Activated CD4-positive, alpha-beta T cell treated with anti-CD3 and anti-CD28 coated beads for 24 hours (primary cell): ENCODE measurements at regions not wholly inside any gene's neighbourhood (a gene's known extent, or its start where the extent isn't known, plus 50 kb on each side); places are given as distances from the start of the nearest gene placed in this dataset.

Experiments used
- DNase-seq, 2 donors: peaks; one replicate each; pipeline ENCODE4 v3.0.0-alpha.2; 2020; ENCODE audit warnings: low read depth in 2 of 2

DNA sequence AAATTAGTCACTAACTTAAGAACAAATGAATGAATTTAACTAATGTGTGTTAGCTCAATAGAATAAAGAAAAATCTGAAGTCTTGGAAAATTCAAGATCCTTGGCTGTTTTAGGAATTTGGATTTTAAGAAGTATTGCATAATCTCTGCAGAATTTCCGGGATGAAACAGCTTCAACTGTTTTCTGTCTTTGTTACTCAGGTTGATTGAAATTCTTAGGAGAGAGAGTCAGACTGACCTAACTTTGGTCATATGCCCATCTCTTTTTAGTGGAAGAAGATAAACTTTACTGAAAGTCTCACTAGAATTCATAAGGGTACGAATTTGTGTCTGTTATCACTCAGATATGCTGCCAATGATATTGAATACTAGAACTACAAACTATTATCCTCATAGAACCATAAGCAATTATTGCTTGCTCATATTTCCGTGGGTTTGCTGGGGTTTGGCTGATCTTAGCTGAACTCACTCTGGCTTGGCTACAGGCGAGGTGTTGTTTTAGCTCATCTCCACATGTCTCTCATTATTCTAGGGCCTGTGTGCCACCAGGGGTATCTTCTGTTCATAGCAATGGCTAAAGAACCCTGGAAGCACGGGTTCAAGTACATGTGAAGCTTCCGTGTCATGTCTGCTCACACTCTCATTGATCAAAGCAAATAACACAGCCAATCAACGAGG is 257.4 kb upstream of the NOVA1 start:
- no peak for DNase-seq

GRCh38 chr14:26856876-26857518 is 259.2 kb upstream of the NOVA1 start:
- no peak for DNase-seq

GRCh38 chr14:26859483-26859882 is 261.6 kb upstream of the NOVA1 start:
- no peak for DNase-seq

DNA sequence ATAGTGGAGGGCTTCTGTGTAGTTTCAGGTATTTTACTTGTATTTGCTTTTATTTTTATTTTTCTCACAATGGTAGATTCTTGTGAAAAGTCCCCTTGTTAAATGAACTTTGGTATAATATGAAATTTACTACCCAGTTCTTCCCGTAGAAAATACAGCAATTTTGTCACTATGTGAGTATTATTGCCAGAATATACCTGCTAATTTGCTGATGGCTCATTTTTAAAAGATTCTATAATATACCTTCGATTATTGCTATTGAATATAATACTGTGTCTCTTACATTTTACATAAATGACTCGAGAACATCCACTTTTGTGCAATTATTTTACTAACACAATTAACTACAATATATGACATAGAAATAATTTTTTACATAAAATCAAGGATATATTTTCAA is 262.3 kb upstream of the NOVA1 start:
- no peak for DNase-seq

DNA sequence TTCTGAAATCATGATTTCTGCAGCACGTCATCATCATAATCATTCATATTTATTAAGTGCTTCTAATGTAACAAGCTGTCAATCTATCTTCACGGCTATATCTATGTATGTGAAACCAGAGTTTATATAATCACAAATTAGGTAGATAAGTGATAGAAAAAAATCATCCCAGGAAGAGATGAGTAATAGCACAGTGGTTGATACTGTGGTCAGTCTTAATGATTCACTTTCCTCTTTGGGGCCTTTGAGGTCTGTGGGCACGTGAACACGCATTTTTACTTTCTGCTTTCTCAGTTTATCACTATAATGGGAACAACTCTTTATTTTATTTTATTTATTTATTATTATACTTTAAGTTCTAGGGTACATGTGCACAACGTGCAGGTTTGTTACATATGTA is 265.9 kb upstream of the NOVA1 start:
- no peak for DNase-seq

DNA sequence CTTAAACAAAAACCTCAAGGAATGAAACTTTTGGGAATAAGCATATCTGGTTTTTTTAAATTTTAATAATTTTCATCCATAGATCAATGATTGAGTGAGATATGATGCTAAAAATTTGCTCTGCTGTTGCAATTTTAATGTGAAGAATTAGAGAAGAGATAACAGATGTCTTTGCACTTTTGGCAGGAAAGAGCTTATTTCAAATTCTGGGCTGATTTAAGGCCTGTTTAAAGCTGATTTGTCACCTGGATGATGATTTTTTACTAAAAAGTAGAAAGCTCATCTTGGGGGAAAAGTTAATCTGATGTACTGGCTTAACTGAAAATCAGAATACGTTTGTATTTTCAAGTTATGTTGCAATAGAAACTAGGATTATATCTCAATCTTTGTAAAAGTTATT is 268.9 kb upstream of the NOVA1 start:
- no peak for DNase-seq

DNA sequence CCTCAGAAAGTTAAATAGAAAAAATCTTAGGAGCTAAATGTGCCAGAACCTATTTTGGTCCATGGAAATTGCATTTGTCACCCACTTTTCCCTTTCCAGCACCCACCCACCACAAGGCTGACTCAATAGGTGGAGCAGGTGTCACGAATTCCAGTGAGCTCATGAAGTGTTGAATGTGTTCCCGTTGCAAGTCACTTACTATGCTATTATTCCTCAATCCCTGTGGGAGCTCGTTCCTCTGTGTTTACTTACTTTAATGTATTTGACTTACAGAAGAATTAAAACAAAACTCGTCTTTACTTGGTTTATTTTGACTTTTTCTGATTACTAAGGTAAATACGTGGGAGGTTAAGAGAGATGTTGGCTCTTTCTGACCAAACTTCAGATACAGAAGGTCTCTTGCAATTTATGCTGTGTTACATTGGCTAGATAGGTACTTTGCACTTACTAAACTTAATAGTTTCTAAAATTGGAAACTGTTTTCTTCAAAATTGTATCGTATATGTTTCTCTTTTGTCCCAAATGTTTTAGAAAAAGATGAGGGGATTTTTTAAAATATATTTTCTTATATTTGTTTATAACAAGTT is 269.4 kb upstream of the NOVA1 start:
- no peak for DNase-seq

- DNase-seq: no peak
Measured at GRCh38 chr14:26870096-26870495, 272.3 kb upstream of the NOVA1 start.

GRCh38 chr14:26870722-26871617 is 273.1 kb upstream of the NOVA1 start:
- DNase-seq: no peak

DNA sequence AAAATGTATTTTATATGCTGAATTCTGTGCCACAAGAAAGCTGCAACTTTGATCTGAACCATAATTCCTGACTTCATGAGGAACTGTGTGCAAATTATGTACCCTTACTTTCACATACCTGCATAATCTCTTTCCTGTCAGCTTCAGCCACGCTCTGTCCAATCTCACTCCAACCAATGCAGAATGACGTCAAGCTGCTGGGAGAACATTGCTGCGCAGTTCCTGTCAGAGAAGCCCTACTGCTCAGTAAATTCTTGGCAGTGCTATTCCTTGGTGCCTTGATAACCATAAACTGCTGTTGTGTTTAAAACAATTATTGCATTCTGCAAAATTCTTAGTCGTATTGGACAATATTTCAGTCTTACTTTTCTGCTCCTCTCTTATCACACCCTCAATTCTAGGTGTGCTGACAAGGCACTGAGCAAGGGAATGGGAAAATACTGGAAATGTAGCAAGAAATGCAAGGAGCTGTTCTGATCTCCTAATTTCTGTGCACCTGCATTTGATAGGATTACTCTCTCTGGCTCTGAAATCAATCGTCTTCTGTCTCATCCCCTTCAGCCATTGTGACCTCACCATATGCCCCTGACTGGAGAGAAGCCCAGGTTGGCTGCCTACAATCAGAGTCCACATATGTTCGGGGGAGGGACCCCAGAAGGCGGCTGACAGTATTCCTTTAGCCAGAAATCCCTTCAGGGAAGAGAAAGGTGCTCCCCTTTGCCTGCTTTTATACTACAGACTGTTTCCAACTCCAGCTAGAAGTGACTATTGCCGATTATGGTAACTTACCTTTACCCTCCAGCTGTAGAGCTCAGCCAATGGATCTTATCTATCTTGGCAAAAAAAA is 274.9 kb upstream of the NOVA1 start:
- no peak for DNase-seq

DNA sequence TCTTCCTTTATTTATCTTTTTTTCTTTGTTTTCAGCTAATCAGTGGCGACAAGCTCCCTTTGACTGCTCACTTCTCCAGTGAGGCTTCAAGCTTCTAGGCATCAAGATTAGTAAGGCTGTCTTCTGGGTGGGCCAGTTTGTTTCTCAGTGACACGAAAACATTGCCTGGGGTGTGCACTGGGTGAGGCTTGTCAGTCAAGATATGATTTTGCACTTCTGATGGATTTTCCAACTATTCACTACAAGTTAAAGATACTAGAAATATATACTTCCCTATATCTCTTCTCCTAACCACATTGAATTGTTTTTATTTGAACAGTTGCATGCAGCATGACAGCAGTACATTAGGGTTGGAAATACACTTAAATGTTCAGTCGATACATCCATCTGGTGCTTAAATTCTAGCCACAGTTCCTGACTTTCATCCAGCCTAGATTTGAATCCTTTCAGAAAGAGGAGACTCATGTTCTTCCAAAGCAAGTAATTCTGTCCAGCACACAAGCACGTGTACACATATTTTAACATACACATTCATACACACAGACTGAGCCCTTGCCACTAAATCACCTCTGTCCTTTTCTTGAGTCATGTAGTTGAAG is 275.6 kb upstream of the NOVA1 start:
- DNase-seq: no peak

- no peak for DNase-seq
Measured at GRCh38 chr14:26887847-26888246, 290.0 kb upstream of the NOVA1 start.

GRCh38 chr14:26888592-26888991 is 290.8 kb upstream of the NOVA1 start:
- DNase-seq: no peak

- DNase-seq: no peak
Measured at GRCh38 chr14:26896447-26896846, 298.6 kb upstream of the NOVA1 start.

DNA sequence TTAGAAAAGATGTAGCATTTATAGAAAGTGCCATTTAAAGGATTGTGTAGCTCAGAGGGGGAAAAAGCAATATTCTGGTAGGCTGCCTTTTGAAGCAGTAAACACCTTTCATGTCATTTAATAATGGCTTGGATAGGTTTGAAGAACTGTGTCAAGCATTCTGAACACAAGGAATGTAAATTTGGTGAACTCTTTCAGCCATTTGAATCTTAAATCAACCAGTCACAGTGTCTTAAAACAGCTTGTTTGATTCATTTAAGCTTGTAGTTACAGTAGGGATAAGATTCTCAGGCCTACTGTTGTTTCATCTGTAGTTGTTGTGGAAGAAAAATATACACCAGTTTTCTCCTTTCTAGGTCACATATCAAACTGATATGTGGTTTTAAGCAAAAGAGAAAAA is 299.4 kb upstream of the NOVA1 start:
- no peak for DNase-seq

- no peak for DNase-seq
Measured at GRCh38 chr14:26905229-26905628, 307.4 kb upstream of the NOVA1 start.

DNA sequence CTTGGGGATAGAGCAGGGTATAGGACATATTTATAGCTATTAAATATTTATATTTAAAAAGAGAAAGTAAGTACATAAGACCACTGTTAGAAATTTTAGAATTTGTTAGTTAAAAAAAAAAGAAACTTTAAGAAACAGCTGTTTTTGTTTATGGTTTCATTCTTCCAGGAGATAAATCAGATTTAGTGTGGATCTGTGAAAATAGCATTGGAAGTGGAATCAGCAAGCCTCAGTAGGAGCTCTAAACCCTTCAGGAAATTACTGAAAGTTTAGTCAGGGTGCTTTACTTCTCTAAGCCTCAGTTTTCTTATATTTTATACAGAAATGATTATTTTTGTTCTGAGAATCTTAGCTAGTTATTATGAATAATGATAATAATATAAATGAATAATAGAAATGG is 316.0 kb upstream of the NOVA1 start:
- no peak for DNase-seq

DNA sequence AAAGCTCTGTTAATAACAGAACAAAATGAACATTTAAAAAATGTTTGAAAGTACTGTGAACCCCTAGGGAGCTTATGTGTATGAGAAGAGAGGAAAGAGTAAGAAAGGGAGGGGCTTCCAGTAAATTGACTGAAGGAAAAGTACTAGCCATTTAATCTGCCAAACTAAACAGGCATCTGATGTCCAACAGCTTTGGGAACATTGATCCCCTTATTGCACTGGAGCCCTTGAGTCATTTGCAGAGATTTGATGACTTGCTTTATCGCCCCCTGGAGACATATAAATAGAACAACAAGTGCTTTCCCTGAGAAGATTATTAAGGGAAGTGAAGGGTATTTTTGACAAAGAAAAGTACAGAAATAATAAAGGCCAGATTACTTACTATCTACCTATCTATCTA is 319.3 kb upstream of the NOVA1 start:
- DNase-seq: no peak

GRCh38 chr14:26925876-26926584 is 328.2 kb upstream of the NOVA1 start:
- no peak for DNase-seq

GRCh38 chr14:26926585-26926984 is 328.8 kb upstream of the NOVA1 start:
- no peak for DNase-seq
